Hematopoietic multipotent progenitor cell treated with erythropoietin and hydrocortisone succinate and interleukin-3 and kit ligand, for 4 days (in vitro differentiated cells): ENCODE measurements at regions not wholly inside any gene's neighbourhood (a gene's known extent, or its start where the extent isn't known, plus 50 kb on each side); places are given as distances from the start of the nearest gene placed in this dataset.
A peak's percentile ranks its signal among the peaks of the same experiment; 100 is the strongest.

Source experiments
- DNase-seq: peaks from one replicate; pipeline ENCODE4 v3.0.0-alpha.2; 2015

DNA sequence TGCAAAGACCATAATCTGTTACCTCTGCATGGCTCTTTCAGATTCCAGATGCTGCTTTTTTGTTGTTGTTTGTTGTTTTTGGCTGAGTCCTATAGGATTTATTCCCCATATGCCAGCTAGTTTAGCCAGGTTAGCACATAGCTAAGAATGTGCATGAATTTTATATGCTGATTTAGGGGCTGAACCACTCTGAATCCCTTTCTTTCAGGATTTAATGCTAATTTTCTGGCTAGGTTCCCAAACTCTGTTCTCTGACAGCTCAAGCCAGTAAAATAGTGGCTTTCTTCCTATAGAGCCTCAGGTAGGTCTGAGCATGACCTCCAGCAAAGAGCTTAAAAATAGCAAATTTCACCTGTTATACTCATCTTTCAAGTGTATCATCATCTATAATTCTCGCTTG is 521.4 kb downstream of the CAAP1 start:
- DNase-seq = no peak

GRCh38 chr9:26369093-26369492 is 523.5 kb downstream of the CAAP1 start:
- DNase-seq = no peak

GRCh38 chr9:26368241-26368640 is 524.4 kb downstream of the CAAP1 start:
- DNase-seq = no peak

GRCh38 chr9:26361010-26361409 is 531.6 kb downstream of the CAAP1 start:
- no peak for DNase-seq

DNA sequence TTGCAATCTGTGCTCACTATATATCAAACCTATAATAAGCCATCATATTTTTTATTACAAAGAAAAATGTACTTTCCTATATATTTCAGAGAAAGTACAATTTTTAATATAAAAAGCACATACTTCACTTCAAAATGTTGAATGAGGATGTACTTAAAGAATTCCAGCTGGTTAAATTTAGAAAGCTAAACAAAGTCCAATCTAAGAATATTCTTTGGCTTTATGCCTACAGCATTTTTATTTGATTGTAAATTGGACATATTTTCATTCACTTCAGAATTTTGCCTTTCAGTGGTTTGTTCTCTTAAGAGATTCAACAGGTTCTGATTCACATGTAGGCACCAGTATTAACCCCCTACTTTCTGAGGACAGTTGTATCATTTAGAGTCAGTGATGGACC is 533.8 kb downstream of the CAAP1 start:
- DNase-seq = no peak

- DNase-seq = no peak
Measured at GRCh38 chr9:26357803-26358344, 534.7 kb downstream of the CAAP1 start.

GRCh38 chr9:26356491-26356890 is 536.1 kb downstream of the CAAP1 start:
- DNase-seq = no peak

GRCh38 chr9:26346942-26347477 is 545.6 kb downstream of the CAAP1 start:
- DNase-seq = no peak

DNA sequence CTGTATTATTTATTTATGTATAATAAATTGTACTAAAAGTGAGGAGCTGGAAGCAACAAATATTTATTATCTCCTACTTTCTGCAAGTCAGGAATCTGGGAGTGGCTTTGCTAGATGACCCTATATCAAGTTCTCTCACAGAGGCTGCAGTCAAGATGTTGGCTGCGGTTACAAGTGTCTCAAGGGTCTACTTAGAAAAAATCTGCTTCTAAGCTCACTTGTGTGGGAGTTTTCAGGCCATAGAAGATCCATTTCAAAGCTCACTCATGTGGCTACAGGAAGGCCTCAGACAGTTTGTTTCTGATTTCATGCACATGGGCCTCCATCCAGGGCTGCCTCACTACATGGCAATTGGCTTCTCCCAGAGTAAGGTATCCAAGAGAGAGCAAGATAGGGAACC is 551.1 kb downstream of the CAAP1 start:
- DNase-seq = no peak

GRCh38 chr9:26339796-26340195 is 552.8 kb downstream of the CAAP1 start:
- no peak for DNase-seq

DNA sequence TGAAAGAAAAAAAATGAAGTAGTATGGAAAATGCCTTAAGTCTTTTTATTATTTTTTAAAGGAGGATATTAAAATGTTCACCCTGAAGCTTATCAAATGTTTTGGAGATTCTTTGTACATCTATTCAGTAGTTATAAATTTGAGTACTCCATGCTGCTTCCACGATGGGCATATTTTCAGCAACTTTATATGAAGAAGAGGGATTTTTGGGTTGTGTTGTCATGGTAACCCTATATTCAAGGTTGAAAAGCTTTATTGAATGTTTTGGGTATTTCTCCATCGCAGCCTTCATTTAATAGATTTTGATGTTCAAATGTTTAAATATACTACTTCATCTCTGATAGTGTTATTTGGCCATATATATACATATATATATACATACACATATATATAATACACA is 557.5 kb downstream of the CAAP1 start:
- no peak for DNase-seq

GRCh38 chr9:26334706-26335105 is 557.9 kb downstream of the CAAP1 start:
- DNase-seq = no peak

DNA sequence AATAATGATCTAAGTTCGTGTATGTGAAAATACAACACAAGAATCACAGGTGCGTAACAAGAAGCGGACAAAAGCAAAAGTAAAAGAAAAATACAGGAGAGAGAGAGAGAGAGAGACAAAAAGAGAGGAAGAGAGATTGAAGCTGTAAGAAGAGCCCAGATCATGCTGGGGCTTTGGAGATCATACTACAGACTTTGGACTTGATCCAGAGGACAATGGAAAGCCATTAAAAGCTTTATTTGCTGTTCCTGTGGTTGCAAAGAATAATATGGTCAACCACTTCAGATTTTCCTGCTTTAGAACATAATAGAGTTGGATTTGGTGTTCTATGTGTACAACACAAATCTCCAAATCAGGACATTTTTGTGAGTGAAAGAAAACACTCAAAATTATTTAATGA is 561.4 kb downstream of the CAAP1 start:
- no peak for DNase-seq

DNA sequence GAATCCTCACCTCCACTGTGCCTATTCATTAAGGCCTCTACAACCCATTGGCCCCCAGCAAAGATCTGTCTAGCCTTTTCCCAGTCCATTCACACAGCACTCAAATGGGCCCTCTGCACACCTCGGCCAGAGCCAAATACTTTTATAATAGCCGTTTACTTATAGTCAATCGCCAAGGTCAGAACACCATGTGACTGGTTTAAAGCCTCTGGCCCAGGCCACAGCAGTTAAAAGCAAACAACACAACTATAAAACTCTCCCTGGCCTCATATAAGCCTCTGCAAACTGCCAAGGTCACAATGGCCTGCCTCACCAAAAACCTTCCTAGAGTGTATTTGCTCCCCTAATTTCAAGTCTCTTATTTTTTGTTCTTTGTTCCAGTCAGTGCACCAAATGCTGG is 562.6 kb downstream of the CAAP1 start:
- DNase-seq = no peak

- DNase-seq = peak; percentile 64
Measured at GRCh38 chr9:26326563-26326962, 566.0 kb downstream of the CAAP1 start.

GRCh38 chr9:26325444-26325829 is 567.2 kb downstream of the CAAP1 start:
- no peak for DNase-seq

DNA sequence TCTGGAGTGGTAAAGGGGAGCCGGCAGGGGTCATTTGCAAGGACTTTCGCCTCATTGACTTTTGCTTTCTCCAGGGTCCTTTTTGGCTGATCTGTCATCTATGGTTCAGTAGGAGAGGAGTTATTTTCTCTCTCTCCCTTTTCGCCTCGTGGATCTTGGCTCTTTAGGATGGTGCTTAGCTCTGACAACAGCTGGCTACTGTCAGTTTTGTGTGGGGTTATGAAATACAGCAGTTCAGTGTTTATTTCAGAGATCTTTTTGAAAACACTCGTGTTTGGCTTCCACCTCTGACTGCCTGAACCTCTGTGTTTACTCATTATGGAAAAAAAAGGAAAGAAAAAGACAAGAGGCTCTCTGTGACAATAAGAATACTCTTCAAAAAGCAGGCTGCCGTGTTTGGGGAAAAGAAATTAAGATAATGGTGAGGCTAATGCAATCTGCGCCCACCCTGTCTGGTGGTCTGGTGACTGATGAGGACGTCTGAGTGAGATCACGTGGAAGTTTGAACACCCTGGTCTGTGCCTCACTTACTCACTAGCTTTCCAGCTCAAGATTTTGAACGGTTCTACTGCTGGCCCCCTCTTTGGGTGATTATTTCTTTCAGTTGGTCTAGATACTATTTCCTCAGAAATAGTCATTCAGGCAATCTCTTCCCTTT is 567.7 kb downstream of the CAAP1 start:
- no peak for DNase-seq

GRCh38 chr9:26321935-26322334 is 570.7 kb downstream of the CAAP1 start:
- DNase-seq = no peak

GRCh38 chr9:26319859-26320258 is 572.7 kb downstream of the CAAP1 start:
- no peak for DNase-seq

GRCh38 chr9:26313108-26313507 is 579.5 kb downstream of the CAAP1 start:
- DNase-seq = no peak

DNA sequence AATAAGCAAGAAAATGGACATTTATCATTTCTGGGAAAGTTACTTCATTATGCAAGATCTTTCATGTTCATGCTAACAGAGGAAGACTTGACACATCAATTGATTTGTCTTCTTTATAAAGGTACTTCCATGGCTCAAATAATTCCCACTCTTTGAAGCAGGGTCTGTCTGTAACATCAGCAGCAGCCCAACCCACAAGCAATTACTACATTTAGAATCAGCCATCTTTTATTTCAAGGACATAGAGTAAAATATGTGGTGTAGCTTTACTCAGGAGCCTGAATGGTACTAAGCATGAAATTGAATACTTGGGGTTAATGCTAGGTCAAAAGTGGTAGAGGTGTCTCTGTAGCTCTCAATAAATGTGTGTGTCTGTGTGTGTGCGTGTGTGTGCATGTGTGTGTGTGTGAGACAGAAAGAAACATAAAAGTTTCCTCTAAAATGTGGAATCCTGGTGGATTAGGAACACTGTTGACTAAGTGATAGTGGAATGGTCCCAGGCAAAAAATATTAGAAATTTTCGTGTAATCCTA is 581.1 kb downstream of the CAAP1 start:
- no peak for DNase-seq

GRCh38 chr9:26310294-26310693 is 582.3 kb downstream of the CAAP1 start:
- DNase-seq = no peak

GRCh38 chr9:26308328-26308727 is 584.3 kb downstream of the CAAP1 start:
- no peak for DNase-seq

DNA sequence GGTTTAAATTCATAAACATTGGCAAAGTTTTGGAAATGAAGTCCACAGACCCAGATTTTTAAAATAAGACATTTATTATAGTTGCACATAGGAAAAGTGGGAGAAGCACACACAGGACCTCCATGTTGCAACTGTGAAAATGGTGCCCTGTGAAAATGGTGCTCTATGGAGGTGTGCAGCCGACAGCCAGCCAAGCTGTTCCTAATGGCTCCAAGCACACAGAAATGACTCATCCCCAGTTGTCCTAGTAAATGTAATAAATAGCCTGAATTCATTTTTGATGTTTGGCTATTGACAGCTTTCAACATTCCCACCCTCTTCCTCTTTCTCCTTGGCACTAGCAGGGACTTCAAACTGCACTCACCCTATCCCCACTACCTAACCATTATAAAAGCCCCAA is 590.9 kb downstream of the CAAP1 start:
- DNase-seq = no peak

DNA sequence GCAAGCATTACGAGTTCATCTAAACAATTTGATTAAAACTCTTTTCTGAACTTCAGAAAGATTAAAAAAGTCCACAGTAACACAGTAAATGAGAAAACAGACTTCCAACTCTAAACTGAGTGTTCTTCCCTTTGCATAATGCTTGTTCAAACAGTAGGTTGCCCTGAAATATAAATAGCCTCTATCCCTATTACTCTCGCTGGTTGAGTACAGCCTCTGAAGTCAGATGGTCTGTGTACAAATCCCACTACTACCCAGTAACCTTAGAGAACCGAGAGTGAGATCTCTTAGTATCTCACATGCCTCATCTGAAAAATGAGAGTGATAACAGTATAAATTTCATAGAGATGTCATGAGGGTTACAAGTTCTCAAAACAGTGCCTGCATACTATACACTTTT is 591.6 kb downstream of the CAAP1 start:
- no peak for DNase-seq
